AG04450 (cell line): ENCODE measurements at regions not wholly inside any gene's neighbourhood (a gene's known extent, or its start where the extent isn't known, plus 50 kb on each side); places are given as distances from the start of the nearest gene placed in this dataset.

Source experiments
- CTCF ChIA-PET: fragments of 300-600, 350-600 bp; formaldehyde crosslinking; extraction: SDS; loops from one replicate; lab custom pipeline; 2022; ENCODE audit warnings: antibody characterized with exemption, inconsistent platforms; lab: Charles Lee
- POLR2A ChIA-PET: fragments of 350-600 bp; formaldehyde crosslinking; extraction: SDS; loops from one replicate; lab custom pipeline; 2021; ENCODE audit warnings: antibody characterized with exemption, inconsistent platforms; lab: Yijun Ruan, JAX
- DNase-seq: peaks from one replicate; pipeline ENCODE4 v3.0.0-alpha.2; 2011; ENCODE audit warnings: low read depth, low spot score
- H3K27ac ChIP-seq: one replicate; pipeline ENCODE4 v1.5.1; 2012; ENCODE audit warnings: low read depth, low read length, control low read depth
- H3K27me3 ChIP-seq: one replicate; pipeline ENCODE4 v1.6.0; 2012; ENCODE audit warnings: low read length; ENCODE audit not compliant: control insufficient read depth, insufficient read depth
- H3K4me3 ChIP-seq: 2 replicates; pipeline ENCODE4 v1.5.1; 2011; ENCODE audit warnings: mild to moderate bottlenecking, low read depth, low read length, control low read depth
- H3K9me3 ChIP-seq: 2 replicates; pipeline ENCODE4 v1.5.1; 2012; ENCODE audit warnings: low read length; ENCODE audit not compliant: control insufficient read depth, insufficient read depth
- CTCF ChIP-seq: IDR thresholded peaks from 2 replicates; pipeline ENCODE4 v1.5.1; 2011; ENCODE audit warnings: low read depth, low read length, control low read depth, inconsistent platforms

GRCh38 chrX:107324493-107325310 is 118.3 kb downstream of the DNAAF6 start:
- H3K4me3 ChIP-seq: no peak overlapping the region
- DNase-seq: no peak
- CTCF ChIA-PET: interaction anchor here (0.9 kb wide), 1 partner anchor 326 kb away, joined by 3 read pairs; no protein-coding TSS in a partner anchor

GRCh38 chrX:107325467-107325866 is 119.1 kb downstream of the DNAAF6 start:
- CTCF ChIA-PET: interaction anchor here (0.9 kb wide), 1 partner anchor 327 kb away, joined by 3 read pairs; no protein-coding TSS in a partner anchor
- H3K9me3 ChIP-seq: no peaks in the 10 kb centered on the region
- POLR2A ChIA-PET: no interaction called here
- no peak for TF ChIP-seq CTCF
- H3K4me3 ChIP-seq: no peak overlapping the region
- H3K27me3 ChIP-seq: no peaks in the 10 kb centered on the region
- DNase-seq: no peak
- H3K27ac ChIP-seq: no peak overlapping the region

More at GRCh38 chrX:107324493-107325310, 118.3 kb downstream of the DNAAF6 start:
- POLR2A ChIA-PET: no interaction called here
- H3K27ac ChIP-seq: no peak overlapping the region
- H3K9me3 ChIP-seq: no peaks in the 10 kb centered on the region
- no peak for TF ChIP-seq CTCF
- H3K27me3 ChIP-seq: no peaks in the 10 kb centered on the region

GRCh38 chrX:107348051-107348450 is 101.4 kb upstream of the FRMPD3 start:
- TF ChIP-seq CTCF: no peak
- H3K27ac ChIP-seq: no peak overlapping the region
- H3K27me3 ChIP-seq: no peaks in the 10 kb centered on the region
- no peak for DNase-seq
- ChIA-PET POLR2A (no interaction called here), CTCF (no interaction called here)
- H3K4me3 ChIP-seq: no peak overlapping the region
- H3K9me3 ChIP-seq: no peaks in the 10 kb centered on the region

GRCh38 chrX:107348990-107349389 is 100.5 kb upstream of the FRMPD3 start:
- no peak for TF ChIP-seq CTCF
- ChIA-PET POLR2A (no interaction called here), CTCF (no interaction called here)
- H3K27ac ChIP-seq: no peak overlapping the region
- H3K27me3 ChIP-seq: no peaks in the 10 kb centered on the region
- H3K9me3 ChIP-seq: no peaks in the 10 kb centered on the region
- no peak overlapping the region for H3K4me3 ChIP-seq
- no peak for DNase-seq

GRCh38 chrX:107355533-107355932 is 93.9 kb upstream of the FRMPD3 start:
- no peak for TF ChIP-seq CTCF
- ChIA-PET POLR2A (no interaction called here), CTCF (no interaction called here)
- no peak for DNase-seq
- Histone ChIP-seq H3K27me3 (no peaks in the 10 kb centered on the region), H3K4me3 (no peak overlapping the region), H3K27ac (no peak overlapping the region), H3K9me3 (no peaks in the 10 kb centered on the region)
